Right hindlimb (tissue), 1 donor: ENCODE measurements at regions not wholly inside any gene's neighbourhood (a gene's known extent, or its start where the extent isn't known, plus 50 kb on each side); places are given as distances from the start of the nearest gene placed in this dataset.
"Not testable (repeated sequence)": the region's sequence is repeated elsewhere in the genome, so short reads cannot be mapped to it uniquely, and the experiment has no call there.

ENCODE experiments used
- DNase-seq: peaks from one replicate; pipeline ENCODE4 v3.0.0-alpha.2; 2018

DNA sequence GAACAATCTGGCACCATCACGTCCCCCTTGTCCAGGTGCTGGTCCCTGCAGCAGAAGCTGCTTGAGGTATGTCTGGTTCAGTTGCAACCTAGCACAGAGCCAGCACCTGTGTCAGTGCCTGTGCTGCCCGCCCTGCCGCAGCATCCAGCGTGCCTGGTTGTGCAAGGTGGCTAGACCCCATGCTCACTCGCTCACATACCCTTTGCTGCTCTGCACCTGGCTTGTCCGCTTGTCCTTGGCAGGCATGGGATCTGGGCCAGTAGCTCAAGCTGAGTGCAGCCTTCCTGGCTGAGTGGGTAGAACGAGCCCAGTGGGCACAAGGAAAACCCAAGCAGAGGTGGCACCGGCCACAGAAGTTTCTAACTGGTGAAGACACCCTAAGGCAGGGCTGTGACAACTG lies 314.6 kb upstream of the KYNU start:
- DNase-seq, result no peak

DNA sequence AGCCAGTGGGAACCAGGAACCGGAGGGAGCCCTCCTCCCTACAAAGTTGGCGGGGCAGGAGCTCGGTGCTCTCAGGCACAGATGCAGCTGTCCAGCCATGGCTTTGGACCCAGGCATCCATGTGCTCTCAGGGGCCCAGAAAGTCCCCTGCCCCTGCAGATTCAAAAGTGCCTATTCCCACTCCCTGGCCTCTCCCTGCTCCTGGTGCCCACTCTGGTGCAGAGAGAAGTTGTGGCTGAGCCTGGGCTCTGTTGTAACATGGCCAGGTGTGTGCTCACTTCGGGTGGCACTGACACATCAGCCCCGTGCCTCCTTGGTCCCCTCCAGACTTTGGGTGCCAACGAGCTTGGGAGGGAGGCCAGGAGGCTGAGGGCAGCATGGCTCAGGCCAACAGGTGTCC lies 315.8 kb upstream of the KYNU start:
- no peak for DNase-seq

DNA sequence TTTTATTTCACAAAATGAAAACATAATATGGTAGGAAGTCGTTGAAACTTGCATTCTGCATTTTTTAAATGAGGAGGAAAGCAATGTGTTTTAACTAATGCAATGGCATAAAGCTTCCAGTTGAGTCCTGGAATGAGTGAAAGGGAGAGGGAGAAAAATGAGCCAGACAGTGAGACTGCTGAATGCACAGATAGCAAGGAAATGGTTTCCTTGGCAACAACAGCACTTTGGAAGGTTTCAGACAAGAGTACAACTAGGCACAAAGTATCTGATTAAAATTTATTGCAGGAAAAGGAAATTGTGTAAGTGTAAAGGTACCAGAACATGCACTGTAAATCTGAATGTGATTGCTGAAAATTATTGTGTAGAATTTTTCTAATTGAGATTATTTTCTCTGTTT lies 320.1 kb upstream of the KYNU start:
- DNase-seq, result no peak

DNA sequence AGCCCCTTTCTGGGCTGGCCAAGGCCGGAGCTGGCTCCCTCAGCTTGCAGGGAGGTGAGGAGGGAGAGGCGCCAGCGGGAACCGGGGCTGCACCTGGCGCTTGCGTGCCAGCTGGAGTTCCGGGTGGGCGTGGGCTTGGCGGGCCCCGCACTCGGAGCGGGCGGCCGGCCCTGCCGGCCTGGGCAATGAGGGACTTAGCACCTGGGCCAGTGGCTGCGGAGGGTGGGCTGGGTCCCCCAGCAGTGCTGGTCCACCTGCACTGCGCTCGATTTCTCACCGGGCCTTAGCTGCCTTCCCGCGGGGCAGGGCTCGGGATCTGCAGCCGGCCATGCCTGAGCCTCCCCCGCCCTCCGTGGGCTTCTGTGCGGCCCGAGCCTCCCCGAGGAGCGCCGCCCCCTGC lies 331.5 kb upstream of the KYNU start:
- not testable (repeated sequence) for DNase-seq

DNA sequence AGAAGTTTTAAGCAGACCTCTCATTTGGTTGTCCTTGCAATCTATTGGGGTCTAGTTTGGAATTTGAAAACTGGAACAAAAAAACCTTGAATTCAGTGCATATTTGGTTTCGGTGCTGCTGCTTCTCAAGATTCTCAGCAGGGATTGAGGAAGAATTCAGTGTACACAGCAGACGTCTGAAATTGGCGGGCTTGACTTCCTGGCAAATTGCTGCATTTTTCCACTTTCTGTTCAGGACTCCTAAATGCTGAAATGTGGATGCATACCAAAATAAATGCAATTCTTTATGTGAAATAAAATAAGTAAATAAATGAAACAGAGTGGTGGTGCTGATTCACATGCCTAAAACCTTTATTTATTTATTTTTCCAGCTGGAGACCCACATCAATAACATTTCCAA lies 332.4 kb upstream of the KYNU start:
- DNase-seq, result peak; percentile 77

DNA sequence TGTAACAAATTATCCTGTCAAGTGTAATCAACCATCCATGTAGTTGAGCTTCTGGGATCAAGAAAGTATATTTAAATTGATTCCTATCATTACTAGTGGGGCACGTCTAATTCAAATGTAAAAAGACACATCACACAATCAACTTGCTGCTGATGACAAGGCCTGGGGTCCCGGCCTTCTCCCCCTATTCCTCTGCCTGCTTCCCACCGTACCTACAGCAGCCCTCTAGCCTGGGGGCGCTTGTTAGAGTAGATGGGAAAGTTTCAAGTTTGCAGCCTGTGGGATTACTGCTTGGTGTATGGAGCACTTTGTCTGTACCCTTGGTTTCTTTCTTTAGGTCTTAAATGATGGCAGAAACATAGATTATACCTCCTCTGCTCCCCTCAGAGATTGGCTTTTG lies 333.3 kb upstream of the KYNU start:
- DNase-seq, result no peak

DNA sequence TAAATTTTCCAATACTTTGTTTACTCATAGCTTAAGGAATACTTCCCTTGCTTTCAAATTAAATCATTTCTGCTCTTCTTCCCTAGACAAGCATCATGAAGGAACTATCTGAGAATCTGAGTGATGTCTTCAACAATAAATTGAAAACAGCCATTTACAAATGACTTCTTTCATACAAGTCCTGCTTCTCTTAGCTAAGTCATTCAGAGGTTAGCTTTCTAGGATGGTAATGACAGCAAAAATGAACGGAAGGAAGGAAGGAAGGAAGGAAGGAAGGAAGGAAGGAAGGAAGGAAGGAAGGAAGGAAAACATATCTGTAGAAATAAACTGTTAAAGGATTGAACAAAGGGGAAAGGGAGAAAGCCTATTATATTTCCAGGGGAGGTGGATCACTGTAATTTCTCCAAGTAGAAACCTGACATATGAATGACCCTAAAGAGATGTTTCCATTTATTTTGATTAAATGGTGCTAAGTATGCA lies 335.0 kb upstream of the KYNU start:
- DNase-seq, result no peak

DNA sequence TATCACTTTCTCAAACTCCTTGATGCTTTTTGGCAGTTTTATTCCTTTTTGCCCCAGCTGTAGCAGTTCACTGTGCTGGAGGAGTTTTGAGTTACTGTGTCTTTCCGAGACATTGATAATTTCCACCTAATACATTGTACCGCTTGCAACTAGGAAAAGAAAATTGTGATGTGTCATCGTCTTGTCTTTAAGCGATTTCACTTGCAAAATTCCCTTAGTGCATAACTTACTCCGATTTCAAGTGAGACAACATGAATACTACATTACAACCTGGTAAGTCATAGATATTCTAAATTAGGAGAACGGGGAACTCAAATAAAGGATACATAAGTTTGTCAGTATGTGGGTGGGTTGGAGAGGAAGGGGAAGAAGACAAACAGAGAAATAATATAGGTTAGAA lies 340.5 kb upstream of the KYNU start:
- no peak for DNase-seq

DNA sequence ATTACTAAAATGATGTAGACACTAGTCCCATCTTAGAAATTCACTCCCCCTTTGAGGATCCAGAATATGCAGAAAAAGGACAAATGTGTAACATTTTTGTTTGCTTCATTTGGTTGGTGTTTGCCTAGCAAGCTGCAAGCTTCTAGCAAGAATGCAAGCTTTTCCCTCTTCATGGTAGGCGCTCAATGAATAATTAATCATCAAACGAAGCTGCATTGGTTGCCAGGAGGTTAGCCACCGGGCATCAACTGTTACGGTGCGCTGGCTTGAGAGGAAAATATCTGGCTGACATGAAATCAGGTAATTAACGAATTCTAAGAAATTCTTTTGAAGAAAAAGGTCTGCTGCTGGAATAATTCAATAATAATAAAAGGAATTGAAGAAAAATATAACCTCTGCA lies 341.0 kb upstream of the KYNU start:
- DNase-seq, result no peak

DNA sequence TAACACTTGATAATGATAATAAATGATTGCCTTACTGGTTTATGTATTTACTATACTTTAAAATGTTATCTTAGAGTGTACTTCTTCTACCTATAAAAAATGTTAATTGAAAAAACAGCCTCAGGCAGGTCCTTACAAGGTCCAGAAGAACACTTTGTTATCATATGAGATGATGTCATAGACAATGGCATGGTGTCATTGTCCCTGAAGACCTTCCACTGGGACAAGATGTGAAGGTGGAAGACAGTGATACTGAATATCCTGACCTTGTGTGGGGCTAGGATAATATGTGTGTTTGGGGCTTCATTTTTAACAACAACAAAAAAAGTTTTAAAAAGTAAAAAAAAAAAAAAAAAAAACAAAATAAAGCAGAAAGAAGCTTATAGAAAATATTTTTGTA lies 342.2 kb upstream of the KYNU start:
- no peak for DNase-seq

DNA sequence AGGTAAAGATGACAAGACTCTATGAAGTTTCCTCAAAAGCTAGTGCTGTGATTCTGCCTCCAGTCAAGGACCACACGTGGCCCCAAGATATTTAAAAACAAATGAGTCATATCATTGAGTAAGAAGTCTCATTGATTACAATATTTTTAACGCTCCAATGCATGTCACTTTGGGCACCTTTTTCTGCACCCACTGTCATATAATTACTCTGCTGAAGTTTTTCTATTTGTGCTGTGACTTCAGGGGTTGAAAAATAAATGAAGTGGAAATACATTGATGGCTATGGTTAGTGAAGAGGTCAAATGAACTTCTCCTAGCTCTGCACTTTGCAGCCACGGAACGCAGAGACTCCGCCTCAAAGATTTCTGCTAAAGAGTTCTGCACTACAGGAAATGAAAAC lies 344.3 kb upstream of the KYNU start:
- no peak for DNase-seq

DNA sequence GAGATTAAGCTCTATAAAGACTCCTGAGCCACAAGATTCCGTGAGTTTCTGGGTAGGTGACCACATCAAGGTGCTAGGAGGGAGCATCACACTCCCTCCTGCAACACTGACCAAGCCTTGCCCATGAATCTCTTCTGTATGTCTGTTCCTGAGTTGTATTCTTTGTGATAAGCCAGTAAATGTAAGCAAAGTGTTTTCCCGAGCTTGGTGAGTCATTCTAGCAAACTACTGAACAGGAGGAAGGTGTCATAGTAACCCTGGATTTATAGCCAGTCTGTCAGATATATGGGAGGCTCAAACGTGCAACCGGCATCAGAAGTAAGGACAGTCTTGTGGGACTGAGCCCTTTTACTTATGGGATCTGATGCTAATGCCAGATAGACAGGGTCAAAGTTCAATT lies 346.1 kb upstream of the KYNU start:
- no peak for DNase-seq

DNA sequence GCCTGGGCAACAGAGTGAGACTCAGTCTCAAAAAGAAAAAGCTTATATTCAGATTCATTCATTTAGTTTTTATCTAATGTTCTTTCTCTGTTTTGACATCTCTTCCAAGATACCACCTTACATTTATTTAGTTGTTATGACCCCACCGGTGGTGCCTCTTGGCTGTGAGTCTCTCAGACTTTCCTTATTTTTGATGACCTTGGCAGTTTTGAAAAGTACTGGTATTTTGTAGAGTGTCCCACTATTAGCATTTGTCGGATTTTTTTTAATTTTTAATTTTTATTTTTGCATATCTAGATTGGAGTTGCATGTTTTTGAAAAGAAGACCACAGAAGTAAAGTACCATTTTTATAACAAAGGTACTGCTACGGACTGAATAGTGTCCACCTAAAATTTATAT lies 351.7 kb upstream of the KYNU start:
- DNase-seq, result no peak

DNA sequence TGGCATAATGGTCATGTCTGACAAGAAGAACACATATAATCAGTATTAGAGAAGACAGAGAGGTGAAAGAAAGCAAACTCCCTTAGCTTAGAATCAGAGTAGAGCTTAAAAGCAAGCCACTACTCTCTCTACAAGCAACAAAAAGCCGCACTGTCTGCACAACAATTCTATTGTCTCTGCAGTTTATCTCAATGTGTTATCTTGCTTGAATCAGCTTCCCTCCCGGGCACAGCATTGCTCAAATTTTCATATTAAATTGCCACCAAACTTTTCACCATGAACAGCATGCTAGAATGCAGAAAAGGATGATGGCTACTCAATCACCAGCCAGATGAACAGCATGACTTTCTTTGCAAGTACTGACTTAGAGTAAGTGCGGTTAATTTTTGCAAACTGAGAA lies 356.0 kb upstream of the KYNU start:
- no peak for DNase-seq

DNA sequence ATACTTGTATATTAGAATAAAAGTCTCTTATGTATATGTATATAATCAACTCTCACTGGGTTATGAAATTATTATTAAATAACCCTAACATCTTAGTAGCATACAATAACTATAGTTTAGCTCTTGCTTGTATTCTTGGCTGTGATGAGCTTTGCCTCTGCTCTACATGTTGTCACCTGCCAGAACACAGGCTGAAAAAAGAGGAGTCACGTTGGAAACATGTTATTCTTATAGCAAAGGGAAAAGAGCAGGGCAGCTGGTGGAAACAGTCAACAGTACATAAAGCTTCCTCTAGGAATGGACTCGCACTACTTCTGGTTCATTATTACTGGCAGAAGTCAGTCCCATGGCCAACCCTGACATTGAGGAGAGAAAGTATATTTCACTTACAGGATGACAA lies 362.0 kb upstream of the KYNU start:
- no peak for DNase-seq

DNA sequence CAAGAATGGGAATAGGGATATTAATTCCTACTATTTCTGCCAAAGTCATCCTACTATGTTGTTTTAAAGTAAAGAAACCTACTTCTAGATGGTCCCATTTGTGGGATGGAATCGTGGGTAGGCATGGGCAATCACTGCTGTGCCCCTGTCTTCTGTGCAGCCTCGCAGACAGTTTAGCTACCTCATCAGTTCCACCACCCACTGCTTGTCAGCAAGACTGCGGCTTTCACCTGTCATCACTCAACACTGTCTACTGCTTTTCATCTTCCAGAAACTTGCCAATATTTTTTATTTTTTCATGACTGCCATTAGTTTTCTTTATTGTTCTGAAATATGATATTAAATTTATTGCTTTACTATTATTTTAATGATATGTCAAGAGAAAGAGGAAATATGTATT lies 368.1 kb upstream of the KYNU start:
- no peak for DNase-seq

DNA sequence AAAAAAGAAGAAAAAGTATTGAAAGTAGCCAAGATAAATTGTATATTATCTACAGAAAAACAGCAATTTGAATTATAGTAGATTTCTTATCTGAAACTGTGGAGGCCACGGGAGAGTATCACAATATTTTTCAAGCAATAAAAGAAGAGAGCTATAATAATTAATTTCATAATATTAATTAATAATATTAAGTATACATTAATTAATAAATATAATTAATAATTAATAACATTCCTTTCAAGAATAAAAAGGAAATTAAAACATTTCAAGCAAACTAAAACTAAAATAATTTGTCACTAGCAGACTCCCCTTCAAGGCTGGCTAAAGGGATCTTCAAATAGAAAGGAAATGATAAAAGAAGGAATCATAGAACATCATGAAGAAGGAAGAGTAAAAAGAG lies 372.7 kb upstream of the KYNU start:
- DNase-seq, result no peak

DNA sequence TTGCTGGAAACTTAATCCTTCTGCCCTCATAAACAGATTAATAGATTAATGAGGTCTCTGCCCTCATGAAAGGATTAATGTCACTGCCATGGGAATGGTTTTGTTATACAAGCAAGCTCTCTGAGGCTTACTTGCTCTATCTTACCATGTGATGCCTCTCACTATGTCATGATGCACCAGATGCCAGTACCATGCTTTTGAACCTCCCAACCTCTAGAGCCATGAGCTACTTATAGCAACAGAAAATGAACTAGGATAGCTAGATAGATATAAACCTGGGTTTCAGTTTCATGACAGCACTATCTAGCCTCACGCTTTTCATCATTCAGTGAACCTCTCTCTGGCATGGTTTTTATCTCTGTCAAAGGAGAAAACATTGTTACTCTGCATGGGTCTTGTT lies 371.6 kb upstream of the LRP1B start:
- DNase-seq, result no peak

DNA sequence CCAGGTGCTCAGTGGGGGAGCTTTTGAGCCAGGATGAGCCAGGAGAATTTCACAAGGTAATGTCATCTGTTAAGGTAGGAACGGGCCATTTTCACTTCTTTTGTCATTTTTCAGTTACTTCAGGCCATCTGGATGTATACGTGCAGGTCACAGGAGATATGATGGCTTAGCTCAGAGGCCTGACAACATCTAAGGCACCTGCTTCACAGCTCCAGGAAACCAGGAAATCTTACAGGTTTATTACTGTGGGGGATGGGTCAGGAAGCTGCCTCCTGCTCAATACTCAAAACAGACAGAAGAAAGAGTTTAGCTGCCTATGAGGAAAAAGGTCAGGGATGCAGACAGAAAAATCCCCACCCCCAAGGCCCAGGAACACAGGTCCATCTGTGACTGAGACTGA lies 364.3 kb upstream of the LRP1B start:
- no peak for DNase-seq

DNA sequence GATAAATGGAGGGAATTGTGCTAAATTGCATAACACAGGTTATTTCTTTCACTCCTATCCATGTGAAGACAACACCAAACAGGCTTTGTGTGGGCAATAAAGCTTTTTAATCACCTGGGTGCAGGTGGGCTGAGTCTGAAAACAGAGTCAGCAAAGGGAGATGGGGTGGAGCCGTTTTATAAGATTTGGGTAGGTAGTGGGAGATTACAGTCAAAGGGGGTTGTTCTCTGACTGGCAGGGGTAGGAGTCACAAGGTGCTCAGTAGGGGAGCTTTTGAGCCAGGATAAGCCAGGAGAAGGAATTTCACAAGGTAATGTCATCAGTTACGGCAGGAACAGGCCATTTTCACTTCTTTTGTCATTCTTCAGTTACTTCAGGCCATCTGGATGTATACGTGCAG lies 358.8 kb upstream of the LRP1B start:
- DNase-seq, result not testable (repeated sequence)

DNA sequence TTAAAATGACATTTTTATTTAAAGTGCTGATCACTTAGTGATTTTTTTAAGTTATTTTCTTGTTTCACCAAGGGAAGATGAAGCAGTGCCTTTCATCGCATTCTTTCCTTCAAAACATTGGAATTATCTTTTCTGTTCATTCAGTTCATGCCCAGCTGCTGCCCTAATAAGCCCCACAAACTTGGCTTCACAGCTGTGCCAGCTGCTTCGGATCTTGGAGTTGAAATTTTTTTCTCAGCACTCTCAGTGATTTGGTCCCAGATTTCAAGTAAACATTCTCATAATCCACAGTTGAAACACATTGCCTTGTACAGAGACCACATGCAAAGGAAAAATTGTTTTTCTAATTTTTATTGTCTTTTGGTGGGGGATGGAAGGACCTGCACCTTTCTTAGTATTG lies 353.3 kb upstream of the LRP1B start:
- DNase-seq, result peak; percentile 64

DNA sequence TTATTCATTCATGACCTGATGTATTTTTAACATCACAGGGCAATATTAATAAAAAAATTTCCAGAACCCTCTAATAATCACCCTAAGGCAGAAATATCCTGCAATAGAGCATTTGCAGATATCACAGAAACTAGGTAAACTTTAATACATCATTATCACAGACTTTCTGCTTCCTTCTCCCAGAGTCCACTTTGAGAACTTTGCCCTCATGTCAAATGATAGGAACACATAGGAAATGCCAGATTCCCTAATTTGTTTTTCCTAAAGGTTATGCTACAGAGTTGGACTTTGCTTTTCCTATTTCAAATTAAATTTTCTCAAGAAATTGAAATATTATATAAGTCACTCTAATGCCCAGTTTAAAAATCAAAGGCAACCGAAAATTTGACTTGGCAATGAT lies 352.8 kb upstream of the LRP1B start:
- no peak for DNase-seq

DNA sequence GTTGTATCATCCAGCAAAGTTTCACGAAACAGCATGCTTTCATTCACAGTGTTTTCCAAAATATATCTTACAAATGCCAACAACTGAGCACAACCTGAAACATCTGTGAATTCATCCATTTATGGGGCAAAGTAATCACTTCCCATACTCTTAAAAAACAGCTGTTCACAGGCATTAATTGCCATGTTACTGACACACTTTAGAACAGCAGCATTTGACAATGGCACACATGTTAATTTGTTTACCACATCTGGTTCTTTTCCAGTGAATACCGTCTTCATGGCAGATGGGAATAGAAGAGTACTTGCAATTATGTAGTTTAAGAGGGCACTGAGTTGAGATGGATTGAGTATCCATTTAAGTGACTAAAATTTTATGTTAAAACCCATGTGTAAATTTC lies 347.4 kb upstream of the LRP1B start:
- no peak for DNase-seq

DNA sequence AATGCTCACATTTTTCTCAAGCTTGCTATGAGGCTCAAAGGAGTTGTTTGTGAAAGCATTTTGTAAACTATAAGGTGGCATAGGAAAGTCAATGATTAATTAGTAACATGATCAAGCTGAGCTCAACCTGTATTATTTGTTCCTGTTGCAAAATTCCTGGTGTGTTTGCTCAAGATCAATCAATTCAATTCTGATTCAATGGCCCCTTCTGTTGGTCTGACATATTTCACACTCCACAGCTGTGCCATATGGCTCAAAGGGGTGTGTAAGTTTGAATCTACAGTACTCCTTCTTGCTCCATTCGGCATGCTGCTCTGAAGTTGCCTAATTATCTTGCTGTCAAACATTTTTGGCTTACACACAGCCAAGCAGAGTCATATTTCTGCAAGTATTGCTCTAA lies 341.6 kb upstream of the LRP1B start:
- no peak for DNase-seq

DNA sequence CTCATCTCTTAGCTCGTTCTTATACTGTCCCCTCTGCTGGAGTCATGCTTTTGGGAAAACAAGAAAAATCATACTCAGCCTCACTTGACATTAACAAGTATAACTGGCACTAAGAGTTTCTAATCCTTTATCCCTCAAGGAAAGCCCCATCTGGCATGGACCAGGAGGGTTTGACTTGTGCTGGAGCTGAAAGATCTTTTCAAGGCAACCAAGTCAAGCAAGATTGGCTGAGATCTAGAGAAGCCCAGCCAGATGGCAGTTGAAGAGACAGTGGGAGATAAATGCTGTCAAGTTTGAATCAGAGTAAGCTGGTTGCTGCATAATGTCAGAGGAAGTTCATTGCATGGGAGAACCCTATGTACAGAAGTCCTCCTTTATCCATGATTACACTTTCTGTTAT lies 336.5 kb upstream of the LRP1B start:
- DNase-seq, result no peak

DNA sequence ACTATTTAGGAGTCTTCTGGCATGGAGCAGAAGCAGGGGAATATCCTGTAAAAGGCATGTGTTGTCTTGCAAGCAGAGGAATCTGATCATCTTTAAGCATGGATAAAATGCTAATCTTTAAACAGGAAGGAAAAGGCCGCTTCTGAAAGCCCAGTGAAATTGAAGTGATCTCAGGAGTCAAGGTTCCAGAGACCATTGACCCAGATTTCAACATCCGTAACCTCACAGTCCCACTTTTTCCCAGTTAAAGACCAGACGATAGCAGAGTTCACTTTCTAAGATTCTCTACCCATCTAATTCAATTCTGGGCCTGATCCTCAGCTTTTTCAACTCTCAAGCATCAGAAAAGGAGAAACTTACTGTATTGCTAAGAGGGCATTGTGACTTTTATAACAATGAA lies 332.2 kb upstream of the LRP1B start:
- DNase-seq, result no peak
